ENCODE measurements at regions not wholly inside any gene's neighbourhood (a gene's known extent, or its start where the extent isn't known, plus 50 kb on each side); places are given as distances from the start of the nearest gene placed in this dataset.

DNA sequence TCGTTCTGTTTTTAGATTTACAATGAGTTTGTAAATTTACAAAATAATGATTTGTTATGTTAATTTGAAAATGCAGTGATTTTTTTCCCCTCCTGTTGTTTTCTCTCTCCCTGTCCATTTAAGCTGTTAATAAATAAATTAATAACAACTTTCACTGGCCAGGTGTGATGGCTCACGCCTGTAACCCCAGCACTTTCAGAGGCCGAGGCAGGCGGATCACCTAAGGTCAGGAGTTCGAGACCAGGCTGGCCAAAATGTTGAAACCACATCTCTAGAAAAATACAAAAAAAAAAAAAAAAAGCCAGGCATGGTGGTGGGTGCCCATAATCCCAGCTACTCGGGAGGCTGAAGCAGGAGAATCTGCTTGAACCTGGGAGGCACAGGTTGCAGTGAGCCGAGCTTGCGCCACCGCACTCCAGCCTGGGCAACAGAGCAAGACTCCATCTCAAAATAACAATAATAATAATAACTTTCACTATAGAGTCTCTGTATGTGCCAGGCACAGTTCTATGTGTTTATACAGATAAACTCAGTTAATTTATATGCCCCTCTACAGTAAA is 229.2 kb upstream of the ARGLU1 start:
- TF ChIP-seq, protein P1, sequence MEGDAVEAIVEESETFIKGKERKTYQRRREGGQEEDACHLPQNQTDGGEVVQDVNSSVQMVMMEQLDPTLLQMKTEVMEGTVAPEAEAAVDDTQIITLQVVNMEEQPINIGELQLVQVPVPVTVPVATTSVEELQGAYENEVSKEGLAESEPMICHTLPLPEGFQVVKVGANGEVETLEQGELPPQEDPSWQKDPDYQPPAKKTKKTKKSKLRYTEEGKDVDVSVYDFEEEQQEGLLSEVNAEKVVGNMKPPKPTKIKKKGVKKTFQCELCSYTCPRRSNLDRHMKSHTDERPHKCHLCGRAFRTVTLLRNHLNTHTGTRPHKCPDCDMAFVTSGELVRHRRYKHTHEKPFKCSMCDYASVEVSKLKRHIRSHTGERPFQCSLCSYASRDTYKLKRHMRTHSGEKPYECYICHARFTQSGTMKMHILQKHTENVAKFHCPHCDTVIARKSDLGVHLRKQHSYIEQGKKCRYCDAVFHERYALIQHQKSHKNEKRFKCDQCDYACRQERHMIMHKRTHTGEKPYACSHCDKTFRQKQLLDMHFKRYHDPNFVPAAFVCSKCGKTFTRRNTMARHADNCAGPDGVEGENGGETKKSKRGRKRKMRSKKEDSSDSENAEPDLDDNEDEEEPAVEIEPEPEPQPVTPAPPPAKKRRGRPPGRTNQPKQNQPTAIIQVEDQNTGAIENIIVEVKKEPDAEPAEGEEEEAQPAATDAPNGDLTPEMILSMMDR (IDR thresholded peaks at IDR 0.05) = no peak
- TF ChIP-seq TAF1 (IDR thresholded peaks at IDR 0.05; ENCODE audit: borderline replicate concordance, low read depth, low read length) = no peak
- no peak for TF ChIP-seq FOXM1 (IDR thresholded peaks at IDR 0.05; ENCODE audit: low read depth)
- TF ChIP-seq RFX5 (IDR thresholded peaks at IDR 0.05; ENCODE audit: low read length) = no peak
- TF ChIP-seq, protein P2, sequence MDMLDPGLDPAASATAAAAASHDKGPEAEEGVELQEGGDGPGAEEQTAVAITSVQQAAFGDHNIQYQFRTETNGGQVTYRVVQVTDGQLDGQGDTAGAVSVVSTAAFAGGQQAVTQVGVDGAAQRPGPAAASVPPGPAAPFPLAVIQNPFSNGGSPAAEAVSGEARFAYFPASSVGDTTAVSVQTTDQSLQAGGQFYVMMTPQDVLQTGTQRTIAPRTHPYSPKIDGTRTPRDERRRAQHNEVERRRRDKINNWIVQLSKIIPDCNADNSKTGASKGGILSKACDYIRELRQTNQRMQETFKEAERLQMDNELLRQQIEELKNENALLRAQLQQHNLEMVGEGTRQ (IDR thresholded peaks at IDR 0.05; ENCODE audit: borderline replicate concordance, low read depth, low read length) = no peak
- TF ChIP-seq, protein P3, sequence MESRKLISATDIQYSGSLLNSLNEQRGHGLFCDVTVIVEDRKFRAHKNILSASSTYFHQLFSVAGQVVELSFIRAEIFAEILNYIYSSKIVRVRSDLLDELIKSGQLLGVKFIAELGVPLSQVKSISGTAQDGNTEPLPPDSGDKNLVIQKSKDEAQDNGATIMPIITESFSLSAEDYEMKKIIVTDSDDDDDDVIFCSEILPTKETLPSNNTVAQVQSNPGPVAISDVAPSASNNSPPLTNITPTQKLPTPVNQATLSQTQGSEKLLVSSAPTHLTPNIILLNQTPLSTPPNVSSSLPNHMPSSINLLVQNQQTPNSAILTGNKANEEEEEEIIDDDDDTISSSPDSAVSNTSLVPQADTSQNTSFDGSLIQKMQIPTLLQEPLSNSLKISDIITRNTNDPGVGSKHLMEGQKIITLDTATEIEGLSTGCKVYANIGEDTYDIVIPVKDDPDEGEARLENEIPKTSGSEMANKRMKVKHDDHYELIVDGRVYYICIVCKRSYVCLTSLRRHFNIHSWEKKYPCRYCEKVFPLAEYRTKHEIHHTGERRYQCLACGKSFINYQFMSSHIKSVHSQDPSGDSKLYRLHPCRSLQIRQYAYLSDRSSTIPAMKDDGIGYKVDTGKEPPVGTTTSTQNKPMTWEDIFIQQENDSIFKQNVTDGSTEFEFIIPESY (IDR thresholded peaks at IDR 0.05; ENCODE audit: borderline replicate concordance, low read depth) = no peak
- TF ChIP-seq ELF1 (IDR thresholded peaks at IDR 0.05) = no peak
